ENCODE measurements at regions not wholly inside any gene's neighbourhood (a gene's known extent, or its start where the extent isn't known, plus 50 kb on each side); places are given as distances from the start of the nearest gene placed in this dataset.

GRCh38 chr7:16174253-16174652 lies 247.1 kb downstream of the CRPPA start:
- TF ChIP-seq CTCF (conservative IDR thresholded peaks at IDR 0.05; ENCODE audit: low read depth, low read length) (no peak), EZH2 (IDR thresholded peaks at IDR 0.05; ENCODE audit: borderline replicate concordance, low read depth, low read length, poor library complexity, severe bottlenecking) (no peak)

Data from A673 (cell line).